MM.1S (cell line): ENCODE measurements at regions not wholly inside any gene's neighbourhood (a gene's known extent, or its start where the extent isn't known, plus 50 kb on each side); places are given as distances from the start of the nearest gene placed in this dataset.

Experiments used
- CTCF ChIP-seq: fragments of 300-600 bp; sonication (generic); IDR thresholded peaks from 2 replicates; pipeline ENCODE4 v1.5.1; 2016; ENCODE audit warnings: antibody characterized with exemption, low read length, mixed read lengths
- EZH2 ChIP-seq: fragments of 300-600 bp; sonication (generic); optimal IDR thresholded peaks from 2 replicates; pipeline ENCODE3; 2017; ENCODE audit warnings: low read depth, mild to moderate bottlenecking, antibody characterized with exemption, low read length, mixed read lengths
- EZH2phosphoT487 ChIP-seq: fragments of 300-600 bp; sonication (generic); IDR thresholded peaks from 2 replicates; pipeline ENCODE4 v1.6.1; 2018; ENCODE audit warnings: antibody characterized with exemption, low read length

- TF ChIP-seq CTCF, result no peak
- no peak for TF ChIP-seq EZH2
- TF ChIP-seq EZH2phosphoT487, result no peak
These were observed 347.1 kb upstream of the PLD5 start for GRCh38 chr1:242871471-242872030.
